Hepatocyte (in vitro differentiated cells): ENCODE measurements at regions not wholly inside any gene's neighbourhood (a gene's known extent, or its start where the extent isn't known, plus 50 kb on each side); places are given as distances from the start of the nearest gene placed in this dataset.

Source experiments
- DNase-seq: peaks from one replicate; pipeline ENCODE4 v3.0.0-alpha.2; 2016; ENCODE audit warnings: low spot score
- H2AFZ ChIP-seq: fragments of 200-600 bp; sonication (generic); 2 replicates; pipeline ENCODE4 v1.6.0; 2016; ENCODE audit warnings: antibody characterized with exemption, mild to moderate bottlenecking
- H3K27ac ChIP-seq: fragments of 200-600 bp; sonication (generic); 2 replicates; pipeline ENCODE4 v1.5.1; 2016; ENCODE audit warnings: mild to moderate bottlenecking
- H3K27me3 ChIP-seq: fragments of 200-600 bp; sonication (generic); 2 replicates; pipeline ENCODE4 v1.6.1; 2016
- H3K36me3 ChIP-seq: fragments of 200-600 bp; sonication (generic); replicated peaks from 2 replicates; pipeline ENCODE4 v1.5.1; 2016; ENCODE audit warnings: low read depth; ENCODE audit not compliant: insufficient read depth
- H3K4me1 ChIP-seq: fragments of 200-600 bp; sonication (generic); 2 replicates; pipeline ENCODE4 v1.5.1; 2016; ENCODE audit warnings: mild to moderate bottlenecking, moderate library complexity; ENCODE audit not compliant: insufficient read depth
- H3K4me2 ChIP-seq: fragments of 200-600 bp; sonication (generic); 2 replicates; pipeline ENCODE4 v1.6.0; 2016
- H3K4me3 ChIP-seq: fragments of 200-600 bp; sonication (generic); 2 replicates; pipeline ENCODE4 v1.5.1; 2016; ENCODE audit warnings: mild to moderate bottlenecking
- H3K79me2 ChIP-seq: fragments of 200-600 bp; sonication (generic); 2 replicates; pipeline ENCODE4 v1.6.0; 2017; ENCODE audit warnings: mild to moderate bottlenecking
- H3K9me2 ChIP-seq: fragments of 200-600 bp; sonication (generic); replicated peaks from 2 replicates; pipeline ENCODE4 v1.6.0; 2017; ENCODE audit warnings: mild to moderate bottlenecking; ENCODE audit not compliant: insufficient read depth
- H3K9me3 ChIP-seq: fragments of 200-600 bp; sonication (generic); 2 replicates; pipeline ENCODE4 v1.5.1; 2016; ENCODE audit warnings: low read depth, mild to moderate bottlenecking
- H4K20me1 ChIP-seq: fragments of 200-600 bp; sonication (generic); 2 replicates; pipeline ENCODE4 v1.6.0; 2016; ENCODE audit warnings: mild to moderate bottlenecking; ENCODE audit not compliant: insufficient read depth, poor library complexity, severe bottlenecking
- CTCF ChIP-seq: fragments of 200-600 bp; sonication (generic); IDR thresholded peaks from 2 replicates; pipeline ENCODE4 v1.5.1; 2016; ENCODE audit warnings: antibody characterized with exemption, mild to moderate bottlenecking; ENCODE audit not compliant: poor library complexity
- EZH2 ChIP-seq: fragments of 200-600 bp; sonication (generic); IDR thresholded peaks from 2 replicates; pipeline ENCODE4 v1.6.1; 2016; ENCODE audit warnings: antibody characterized with exemption, mild to moderate bottlenecking, borderline replicate concordance
- EZH2phosphoT487 ChIP-seq: fragments of 200-600 bp; sonication (generic); IDR thresholded peaks from one replicate; pipeline ENCODE4 v1.6.1; 2018; ENCODE audit warnings: antibody characterized with exemption, mild to moderate bottlenecking, low read depth, moderate library complexity; ENCODE audit not compliant: unreplicated experiment, severe bottlenecking
- WGBS: methylation state at CpG from one replicate; pipeline ENCODE4 v1.1.6; 2016; ENCODE audit warnings: low lambda C conversion rate; ENCODE audit errors: missing lambda C conversion rate; 5-methylcytosine and 5-hydroxymethylcytosine counted together

- TF ChIP-seq CTCF (no peak), EZH2phosphoT487 (no peak), EZH2 (no peak)
- H3K27ac ChIP-seq: no peak overlapping the region
- no peak overlapping the region for H2AFZ ChIP-seq
- H3K9me2 ChIP-seq: no peaks in the 10 kb centered on the region
- H3K4me3 ChIP-seq: no peak overlapping the region
- no peaks in the 10 kb centered on the region for H3K4me1 ChIP-seq
- no peak for DNase-seq
- H3K27me3 ChIP-seq: no peaks in the 10 kb centered on the region
- no peaks in the 10 kb centered on the region for H3K79me2 ChIP-seq
- no peaks in the 10 kb centered on the region for H3K36me3 ChIP-seq
- H3K4me2 ChIP-seq: no peak overlapping the region
- H3K9me3 ChIP-seq: no peaks in the 10 kb centered on the region
- 80% methylated on average over 1 of the region's 1 CpG for WGBS
- H4K20me1 ChIP-seq: no peaks in the 10 kb centered on the region
Observed at GRCh38 chr12:97957109-97957508, 494.5 kb downstream of the RMST start.

- Histone ChIP-seq H3K36me3 (no peaks in the 10 kb centered on the region), H3K9me3 (no peaks in the 10 kb centered on the region), H3K27me3 (no peaks in the 10 kb centered on the region), H3K4me2 (no peak overlapping the region), H4K20me1 (no peaks in the 10 kb centered on the region), H2AFZ (no peak overlapping the region), H3K27ac (no peak overlapping the region), H3K9me2 (no peaks in the 10 kb centered on the region), H3K4me3 (no peak overlapping the region), H3K4me1 (no peaks in the 10 kb centered on the region), H3K79me2 (no peaks in the 10 kb centered on the region)
- DNase-seq: no peak
- WGBS: 83% methylated on average over 3 of the region's 3 CpGs
- TF ChIP-seq EZH2phosphoT487 (no peak), EZH2 (no peak), CTCF (no peak)
Observed at GRCh38 chr12:97960225-97960624, 497.6 kb downstream of the RMST start.

GRCh38 chr12:97960741-97961608, 498.4 kb downstream of the RMST start:
- no peaks in the 10 kb centered on the region for H3K4me1 ChIP-seq
- no peak overlapping the region for H3K27ac ChIP-seq
- no peaks in the 10 kb centered on the region for H3K9me3 ChIP-seq
- 71% methylated on average over 5 of the region's 5 CpGs for WGBS
- DNase-seq: peak; percentile 47
- no peak for TF ChIP-seq EZH2
- TF ChIP-seq CTCF: peak; percentile 54
- no peaks in the 10 kb centered on the region for H3K79me2 ChIP-seq
- H3K36me3 ChIP-seq: no peaks in the 10 kb centered on the region
- H3K4me3 ChIP-seq: no peak overlapping the region
- no peaks in the 10 kb centered on the region for H3K27me3 ChIP-seq
- H3K9me2 ChIP-seq: no peaks in the 10 kb centered on the region
- no peaks in the 10 kb centered on the region for H4K20me1 ChIP-seq
- H3K4me2 ChIP-seq: no peak overlapping the region
- no peak overlapping the region for H2AFZ ChIP-seq
